ENCODE measurements at regions not wholly inside any gene's neighbourhood (a gene's known extent, or its start where the extent isn't known, plus 50 kb on each side); places are given as distances from the start of the nearest gene placed in this dataset.

DNA sequence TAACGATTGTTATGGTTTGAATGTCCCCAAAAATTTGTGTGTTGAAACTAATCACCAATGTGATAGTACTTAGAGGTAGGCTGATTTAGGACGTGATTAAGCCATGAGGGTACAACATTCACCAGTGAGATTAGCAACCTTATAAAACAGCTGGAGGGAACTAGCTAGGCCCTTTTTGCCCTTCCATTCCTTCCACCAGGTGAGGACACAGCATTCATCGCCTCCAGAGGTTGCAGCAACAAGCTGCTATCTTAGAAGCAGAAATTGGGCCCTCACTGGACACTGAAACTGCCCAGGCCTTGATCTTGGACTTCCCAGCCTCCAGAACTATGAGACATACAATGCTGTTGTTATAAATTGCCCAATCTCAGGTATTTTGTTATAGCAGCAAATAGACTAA lies 340.7 kb upstream of the JARID2 start (continued):
- TF ChIP-seq, protein P1, sequence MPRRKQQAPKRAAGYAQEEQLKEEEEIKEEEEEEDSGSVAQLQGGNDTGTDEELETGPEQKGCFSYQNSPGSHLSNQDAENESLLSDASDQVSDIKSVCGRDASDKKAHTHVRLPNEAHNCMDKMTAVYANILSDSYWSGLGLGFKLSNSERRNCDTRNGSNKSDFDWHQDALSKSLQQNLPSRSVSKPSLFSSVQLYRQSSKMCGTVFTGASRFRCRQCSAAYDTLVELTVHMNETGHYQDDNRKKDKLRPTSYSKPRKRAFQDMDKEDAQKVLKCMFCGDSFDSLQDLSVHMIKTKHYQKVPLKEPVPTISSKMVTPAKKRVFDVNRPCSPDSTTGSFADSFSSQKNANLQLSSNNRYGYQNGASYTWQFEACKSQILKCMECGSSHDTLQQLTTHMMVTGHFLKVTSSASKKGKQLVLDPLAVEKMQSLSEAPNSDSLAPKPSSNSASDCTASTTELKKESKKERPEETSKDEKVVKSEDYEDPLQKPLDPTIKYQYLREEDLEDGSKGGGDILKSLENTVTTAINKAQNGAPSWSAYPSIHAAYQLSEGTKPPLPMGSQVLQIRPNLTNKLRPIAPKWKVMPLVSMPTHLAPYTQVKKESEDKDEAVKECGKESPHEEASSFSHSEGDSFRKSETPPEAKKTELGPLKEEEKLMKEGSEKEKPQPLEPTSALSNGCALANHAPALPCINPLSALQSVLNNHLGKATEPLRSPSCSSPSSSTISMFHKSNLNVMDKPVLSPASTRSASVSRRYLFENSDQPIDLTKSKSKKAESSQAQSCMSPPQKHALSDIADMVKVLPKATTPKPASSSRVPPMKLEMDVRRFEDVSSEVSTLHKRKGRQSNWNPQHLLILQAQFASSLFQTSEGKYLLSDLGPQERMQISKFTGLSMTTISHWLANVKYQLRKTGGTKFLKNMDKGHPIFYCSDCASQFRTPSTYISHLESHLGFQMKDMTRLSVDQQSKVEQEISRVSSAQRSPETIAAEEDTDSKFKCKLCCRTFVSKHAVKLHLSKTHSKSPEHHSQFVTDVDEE (CRISPR knock-in tag; IDR thresholded peaks at IDR 0.05) = no peak
- TF ChIP-seq GLIS3 (CRISPR knock-in tag; IDR thresholded peaks at IDR 0.05) (no peak), ZFP3 (CRISPR knock-in tag; IDR thresholded peaks at IDR 0.05) (no peak), ZNF8 (CRISPR knock-in tag; IDR thresholded peaks at IDR 0.05) (no peak), ZC3H10 (CRISPR knock-in tag; IDR thresholded peaks at IDR 0.05) (no peak), PPARA (CRISPR knock-in tag; IDR thresholded peaks at IDR 0.05; ENCODE audit: borderline replicate concordance) (no peak)
- TF ChIP-seq, protein P2, sequence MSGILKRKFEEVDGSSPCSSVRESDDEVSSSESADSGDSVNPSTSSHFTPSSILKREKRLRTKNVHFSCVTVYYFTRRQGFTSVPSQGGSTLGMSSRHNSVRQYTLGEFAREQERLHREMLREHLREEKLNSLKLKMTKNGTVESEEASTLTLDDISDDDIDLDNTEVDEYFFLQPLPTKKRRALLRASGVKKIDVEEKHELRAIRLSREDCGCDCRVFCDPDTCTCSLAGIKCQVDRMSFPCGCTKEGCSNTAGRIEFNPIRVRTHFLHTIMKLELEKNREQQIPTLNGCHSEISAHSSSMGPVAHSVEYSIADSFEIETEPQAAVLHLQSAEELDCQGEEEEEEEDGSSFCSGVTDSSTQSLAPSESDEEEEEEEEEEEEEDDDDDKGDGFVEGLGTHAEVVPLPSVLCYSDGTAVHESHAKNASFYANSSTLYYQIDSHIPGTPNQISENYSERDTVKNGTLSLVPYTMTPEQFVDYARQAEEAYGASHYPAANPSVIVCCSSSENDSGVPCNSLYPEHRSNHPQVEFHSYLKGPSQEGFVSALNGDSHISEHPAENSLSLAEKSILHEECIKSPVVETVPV (CRISPR knock-in tag; IDR thresholded peaks at IDR 0.05) = no peak

DNA sequence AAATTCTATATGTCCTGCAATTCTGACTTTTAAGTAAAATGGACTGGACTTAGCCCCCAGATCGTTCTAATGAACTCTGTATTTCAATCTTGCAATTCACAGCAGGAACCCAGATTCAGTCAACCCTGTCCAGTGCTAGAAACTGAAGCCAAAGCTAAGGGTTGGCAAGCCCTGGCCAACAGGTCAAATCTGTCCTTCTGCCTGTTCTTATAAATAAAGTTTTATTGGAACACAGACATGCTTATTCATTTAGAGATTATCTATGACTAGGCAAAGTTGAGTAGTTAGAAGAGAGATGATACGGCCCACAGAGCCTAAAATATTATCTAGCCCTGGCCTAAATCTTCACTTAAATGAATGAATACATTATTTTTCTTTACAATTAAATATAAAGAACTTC lies 339.2 kb upstream of the JARID2 start:
- no peak for ATAC-seq
- no peak for TF ChIP-seq ZNF70 (CRISPR knock-in tag; IDR thresholded peaks at IDR 0.05)
- TF ChIP-seq TCF4 (CRISPR knock-in tag; IDR thresholded peaks at IDR 0.05; ENCODE audit: borderline replicate concordance) = no peak
- no peak for TF ChIP-seq OSR1 (CRISPR knock-in tag; IDR thresholded peaks at IDR 0.05)
- TF ChIP-seq ISL1 (CRISPR knock-in tag; IDR thresholded peaks at IDR 0.05) = no peak
- TF ChIP-seq, protein P2 (CRISPR knock-in tag; IDR thresholded peaks at IDR 0.05) = no peak
- TF ChIP-seq, protein P3, sequence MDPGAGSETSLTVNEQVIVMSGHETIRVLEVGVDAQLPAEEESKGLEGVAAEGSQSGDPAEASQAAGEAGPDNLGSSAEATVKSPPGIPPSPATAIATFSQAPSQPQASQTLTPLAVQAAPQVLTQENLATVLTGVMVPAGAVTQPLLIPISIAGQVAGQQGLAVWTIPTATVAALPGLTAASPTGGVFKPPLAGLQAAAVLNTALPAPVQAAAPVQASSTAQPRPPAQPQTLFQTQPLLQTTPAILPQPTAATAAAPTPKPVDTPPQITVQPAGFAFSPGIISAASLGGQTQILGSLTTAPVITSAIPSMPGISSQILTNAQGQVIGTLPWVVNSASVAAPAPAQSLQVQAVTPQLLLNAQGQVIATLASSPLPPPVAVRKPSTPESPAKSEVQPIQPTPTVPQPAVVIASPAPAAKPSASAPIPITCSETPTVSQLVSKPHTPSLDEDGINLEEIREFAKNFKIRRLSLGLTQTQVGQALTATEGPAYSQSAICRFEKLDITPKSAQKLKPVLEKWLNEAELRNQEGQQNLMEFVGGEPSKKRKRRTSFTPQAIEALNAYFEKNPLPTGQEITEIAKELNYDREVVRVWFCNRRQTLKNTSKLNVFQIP (CRISPR knock-in tag; IDR thresholded peaks at IDR 0.05; ENCODE audit: borderline replicate concordance, low read depth) = no peak

DNA sequence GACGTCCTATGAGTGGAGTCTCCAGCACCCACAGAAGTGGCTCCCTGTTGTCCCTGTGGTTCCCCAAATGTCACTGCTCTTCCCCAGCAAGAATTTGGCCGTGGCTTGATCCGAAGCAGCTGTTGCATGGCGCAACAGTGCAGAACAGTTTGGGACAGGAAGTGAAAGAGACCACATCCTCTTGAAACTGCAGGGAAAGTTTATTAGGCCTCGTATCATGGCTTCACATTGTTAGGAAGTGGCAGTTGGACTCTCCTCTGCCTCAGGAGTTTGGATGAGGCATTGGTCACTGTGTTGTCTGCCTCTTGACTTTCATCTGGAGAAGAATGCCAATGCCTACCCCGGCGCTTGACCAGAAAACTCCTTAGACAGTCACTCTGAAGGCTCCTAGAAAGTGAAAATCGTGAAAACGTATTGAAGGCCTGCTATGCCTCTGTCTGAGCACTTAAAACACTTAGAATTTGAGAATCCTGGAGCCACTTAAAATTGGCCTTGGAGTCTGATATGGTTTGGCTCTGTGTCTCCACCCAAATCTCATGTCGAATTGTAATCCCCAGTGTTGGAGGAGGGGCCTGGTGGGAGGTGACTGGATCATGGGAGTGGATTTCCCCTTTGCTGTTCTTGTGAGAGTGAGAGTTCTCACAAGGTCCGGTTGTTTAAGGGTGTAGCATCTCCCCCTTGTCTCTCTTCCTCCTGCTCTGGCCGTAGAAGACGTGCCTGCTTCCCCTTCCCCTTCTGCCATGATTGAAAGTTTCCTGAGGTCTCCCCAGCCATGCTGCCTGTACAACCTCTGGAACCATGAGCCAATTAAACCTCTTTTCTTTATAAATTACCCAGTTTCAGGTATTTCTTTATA lies 334.9 kb upstream of the JARID2 start:
- ATAC-seq = no peak
- TF ChIP-seq, protein P2 (CRISPR knock-in tag; IDR thresholded peaks at IDR 0.05) = no peak
- TF ChIP-seq CSDC2 (CRISPR knock-in tag; IDR thresholded peaks at IDR 0.05) = no peak
- TF ChIP-seq, protein P4, sequence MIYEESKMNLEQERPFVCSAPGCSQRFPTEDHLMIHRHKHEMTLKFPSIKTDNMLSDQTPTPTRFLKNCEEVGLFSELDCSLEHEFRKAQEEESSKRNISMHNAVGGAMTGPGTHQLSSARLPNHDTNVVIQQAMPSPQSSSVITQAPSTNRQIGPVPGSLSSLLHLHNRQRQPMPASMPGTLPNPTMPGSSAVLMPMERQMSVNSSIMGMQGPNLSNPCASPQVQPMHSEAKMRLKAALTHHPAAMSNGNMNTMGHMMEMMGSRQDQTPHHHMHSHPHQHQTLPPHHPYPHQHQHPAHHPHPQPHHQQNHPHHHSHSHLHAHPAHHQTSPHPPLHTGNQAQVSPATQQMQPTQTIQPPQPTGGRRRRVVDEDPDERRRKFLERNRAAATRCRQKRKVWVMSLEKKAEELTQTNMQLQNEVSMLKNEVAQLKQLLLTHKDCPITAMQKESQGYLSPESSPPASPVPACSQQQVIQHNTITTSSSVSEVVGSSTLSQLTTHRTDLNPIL (CRISPR knock-in tag; IDR thresholded peaks at IDR 0.05; ENCODE audit: low read depth) = no peak
- TF ChIP-seq, protein P5, sequence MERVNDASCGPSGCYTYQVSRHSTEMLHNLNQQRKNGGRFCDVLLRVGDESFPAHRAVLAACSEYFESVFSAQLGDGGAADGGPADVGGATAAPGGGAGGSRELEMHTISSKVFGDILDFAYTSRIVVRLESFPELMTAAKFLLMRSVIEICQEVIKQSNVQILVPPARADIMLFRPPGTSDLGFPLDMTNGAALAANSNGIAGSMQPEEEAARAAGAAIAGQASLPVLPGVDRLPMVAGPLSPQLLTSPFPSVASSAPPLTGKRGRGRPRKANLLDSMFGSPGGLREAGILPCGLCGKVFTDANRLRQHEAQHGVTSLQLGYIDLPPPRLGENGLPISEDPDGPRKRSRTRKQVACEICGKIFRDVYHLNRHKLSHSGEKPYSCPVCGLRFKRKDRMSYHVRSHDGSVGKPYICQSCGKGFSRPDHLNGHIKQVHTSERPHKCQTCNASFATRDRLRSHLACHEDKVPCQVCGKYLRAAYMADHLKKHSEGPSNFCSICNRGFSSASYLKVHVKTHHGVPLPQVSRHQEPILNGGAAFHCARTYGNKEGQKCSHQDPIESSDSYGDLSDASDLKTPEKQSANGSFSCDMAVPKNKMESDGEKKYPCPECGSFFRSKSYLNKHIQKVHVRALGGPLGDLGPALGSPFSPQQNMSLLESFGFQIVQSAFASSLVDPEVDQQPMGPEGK (CRISPR knock-in tag; IDR thresholded peaks at IDR 0.05; ENCODE audit: borderline replicate concordance) = no peak
- TF ChIP-seq, protein P3 (CRISPR knock-in tag; IDR thresholded peaks at IDR 0.05; ENCODE audit: borderline replicate concordance, low read depth) = no peak
- no peak for TF ChIP-seq ZNF70 (CRISPR knock-in tag; IDR thresholded peaks at IDR 0.05)
- TF ChIP-seq TOX (CRISPR knock-in tag; IDR thresholded peaks at IDR 0.05; ENCODE audit: borderline replicate concordance) = no peak
